Esophagus squamous epithelium (tissue), 5 donors: ENCODE measurements at regions not wholly inside any gene's neighbourhood (a gene's known extent, or its start where the extent isn't known, plus 50 kb on each side); places are given as distances from the start of the nearest gene placed in this dataset.

Source experiments
- DNase-seq: peaks from one replicate; lab custom pipeline; 2025; lab: John Stamatoyannopoulos, UW
- H3K27ac ChIP-seq, 4 donors: fragments of 200-600 bp; sonication (generic); one replicate each; pipeline ENCODE4 v1.5.1; 2016 to 2019; ENCODE audit warnings: mild to moderate bottlenecking in 1 of 4
- H3K27me3 ChIP-seq, 4 donors: fragments of 200-600 bp; sonication (generic); 1 replicate in 3 of 4; 2 replicates in 1 of 4; pipeline versions ENCODE4 v1.5.1 to v1.6.0; 2017 to 2021; ENCODE audit warnings: antibody characterized with exemption in 1 of 4
- H3K36me3 ChIP-seq, 3 donors: fragments of 200-600 bp; sonication (generic); one replicate each; pipeline ENCODE4 v1.5.1; 2016 to 2019
- H3K4me1 ChIP-seq, 3 donors: fragments of 200-600 bp; sonication (generic); one replicate each; pipeline ENCODE4 v1.5.1; 2017 to 2019
- H3K4me3 ChIP-seq, 4 donors: fragments of 200-600 bp; sonication (generic); 1 replicate in 3 of 4; 2 replicates in 1 of 4; pipeline ENCODE4 v1.5.1; 2016 to 2019; ENCODE audit warnings: mild to moderate bottlenecking in 2 of 4, moderate library complexity in 1 of 4
- H3K9me3 ChIP-seq, 3 donors: fragments of 200-600 bp; sonication (generic); one replicate each; pipeline ENCODE4 v1.5.1; 2016 to 2019
- CTCF ChIP-seq, 6 experiments: fragments of 450-650 bp in 4 of 6; fragments of 200-600 bp in 2 of 6; sonication (generic) in 2 of 6; IDR thresholded peaks; one replicate each; pipeline ENCODE4 v1.5.1; 2016 to 2019; ENCODE audit warnings: antibody characterized with exemption in 6 of 6, mild to moderate bottlenecking in 4 of 6, moderate library complexity in 4 of 6
- POLR2A ChIP-seq, 4 donors: fragments of 450-650 bp; IDR thresholded peaks; one replicate each; pipeline ENCODE4 v1.6.1; 2017; ENCODE audit warnings: antibody characterized with exemption in 4 of 4, mild to moderate bottlenecking in 4 of 4, moderate library complexity in 3 of 4
- WGBS, 2 donors: methylation state at CpG; one replicate each; pipeline ENCODE4 v1.1.5; 2018; 5-methylcytosine and 5-hydroxymethylcytosine counted together
- intact Hi-C: fragments of 100-400 bp; cut with DNase I; formaldehyde crosslinking; loops from one replicate; pipeline ENCODE4 v1.15.0; 2022
- donor health status: DM: yes; HTN: yes; CAD: no.

- WGBS, 2 donors: 57 to 64% methylated on average over 4 of the region's 4 CpGs
- TF ChIP-seq POLR2A (IDR thresholded peaks at IDR 0.05) (no peak), CTCF (IDR thresholded peaks at IDR 0.05) (no peak)
- DNase-seq: no peak
- no peaks in the 10 kb centered on the region for H3K9me3 ChIP-seq
- H3K4me3 ChIP-seq: no peak overlapping the region
- no peak overlapping the region for H3K27ac ChIP-seq
- no peaks in the 10 kb centered on the region for H3K36me3 ChIP-seq
- intact Hi-C loops: no loop called here
- peaks cover 0 to 17% (median 0%) of the 10 kb centered on the region in 4 donors for H3K27me3 ChIP-seq
- peaks cover 0 to 18% (median 3%) of the 10 kb centered on the region in 3 donors for H3K4me1 ChIP-seq
Observed at GRCh38 chr7:49400891-49401550, 372.4 kb upstream of the VWC2 start.

- TF ChIP-seq POLR2A (IDR thresholded peaks at IDR 0.05) (no peak), CTCF (IDR thresholded peaks at IDR 0.05) (no peak)
- peaks cover 0 to 2% (median 0%) of the 10 kb centered on the region in 3 donors for H3K4me1 ChIP-seq
- intact Hi-C loops: no loop called here
Observed at GRCh38 chr7:49403844-49404243, 369.6 kb upstream of the VWC2 start.

GRCh38 chr7:49407205-49407604, 366.2 kb upstream of the VWC2 start:
- Histone ChIP-seq H3K9me3 (no peaks in the 10 kb centered on the region), H3K4me1 (no peaks in the 10 kb centered on the region), H3K27ac (no peak overlapping the region), H3K27me3 (no peaks in the 10 kb centered on the region), H3K36me3 (no peaks in the 10 kb centered on the region), H3K4me3 (no peak overlapping the region)
- TF ChIP-seq POLR2A (IDR thresholded peaks at IDR 0.05) (no peak), CTCF (IDR thresholded peaks at IDR 0.05) (no peak)
- no peak for DNase-seq
- 73 to 75% methylated on average over 4 of the region's 4 CpGs for WGBS, 2 donors
- intact Hi-C loops: no loop called here

More at GRCh38 chr7:49403844-49404243, 369.6 kb upstream of the VWC2 start:
- Histone ChIP-seq H3K36me3 (no peaks in the 10 kb centered on the region), H3K27ac (no peak overlapping the region), H3K9me3 (no peaks in the 10 kb centered on the region), H3K4me3 (no peak overlapping the region), H3K27me3 (no peaks in the 10 kb centered on the region)
- DNase-seq: no peak
- WGBS, 2 donors: 31 to 49% methylated on average over 2 of the region's 2 CpGs

GRCh38 chr7:49417034-49417433, 356.4 kb upstream of the VWC2 start:
- Histone ChIP-seq H3K27me3 (no peaks in the 10 kb centered on the region), H3K4me1 (no peaks in the 10 kb centered on the region), H3K27ac (no peak overlapping the region), H3K9me3 (no peaks in the 10 kb centered on the region), H3K36me3 (no peaks in the 10 kb centered on the region), H3K4me3 (no peak overlapping the region)
- TF ChIP-seq POLR2A (IDR thresholded peaks at IDR 0.05): no peak
- no peak for TF ChIP-seq CTCF (IDR thresholded peaks at IDR 0.05)
- WGBS, 2 donors: 58 to 77% methylated on average over 2 of the region's 2 CpGs
- intact Hi-C loops: no loop called here
- DNase-seq: no peak

- TF ChIP-seq POLR2A (IDR thresholded peaks at IDR 0.05): no peak
- no peak for TF ChIP-seq CTCF (IDR thresholded peaks at IDR 0.05)
- WGBS, 2 donors: 45 to 56% methylated on average over 3 of the region's 3 CpGs
- intact Hi-C loops: no loop called here
Observed at GRCh38 chr7:49418963-49419362, 354.5 kb upstream of the VWC2 start.

More at GRCh38 chr7:49418963-49419362, 354.5 kb upstream of the VWC2 start:
- no peaks in the 10 kb centered on the region for H3K4me1 ChIP-seq
- H3K4me3 ChIP-seq: no peak overlapping the region
- H3K36me3 ChIP-seq: no peaks in the 10 kb centered on the region
- no peaks in the 10 kb centered on the region for H3K9me3 ChIP-seq
- no peak overlapping the region for H3K27ac ChIP-seq
- no peaks in the 10 kb centered on the region for H3K27me3 ChIP-seq
- DNase-seq: no peak
